ENCODE measurements at regions not wholly inside any gene's neighbourhood (a gene's known extent, or its start where the extent isn't known, plus 50 kb on each side); places are given as distances from the start of the nearest gene placed in this dataset.

- no peaks in the 10 kb centered on the region for H3K9me2 ChIP-seq (replicated peaks; ENCODE audit: insufficient read depth, low read length)
- no peaks in the 10 kb centered on the region for H4K20me1 ChIP-seq (ENCODE audit: insufficient read depth, low read depth, low read length)
- DNase-seq, result no peak
- no peak overlapping the region for H3K4me2 ChIP-seq (ENCODE audit: low read depth, low read length, poor library complexity, severe bottlenecking)
- H3K79me2 ChIP-seq (ENCODE audit: low read length), result no peaks in the 10 kb centered on the region
- H3K4me1 ChIP-seq (ENCODE audit: low read length), result no peaks in the 10 kb centered on the region
- no peak overlapping the region for H3K27ac ChIP-seq (ENCODE audit: low read length)
- no peak overlapping the region for H3K9ac ChIP-seq (ENCODE audit: low read length)
- no peaks in the 10 kb centered on the region for H3K27me3 ChIP-seq (ENCODE audit: low read length)
- no peaks in the 10 kb centered on the region for H3K36me3 ChIP-seq (ENCODE audit: insufficient read depth, low read length)
- no peak overlapping the region for H3K4me3 ChIP-seq (ENCODE audit: low read length)
- H3K9me3 ChIP-seq (ENCODE audit: low read length), result no peaks in the 10 kb centered on the region
- no peak overlapping the region for H2AFZ ChIP-seq (ENCODE audit: low read length)
Observed at GRCh38 chr11:122306831-122307391, 190.9 kb upstream of the BLID start.

- H3K9ac ChIP-seq (ENCODE audit: low read length), result no peak overlapping the region
- no peaks in the 10 kb centered on the region for H4K20me1 ChIP-seq (ENCODE audit: insufficient read depth, low read depth, low read length)
- no peak overlapping the region for H3K27ac ChIP-seq (ENCODE audit: low read length)
- DNase-seq, result no peak
- no peaks in the 10 kb centered on the region for H3K79me2 ChIP-seq (ENCODE audit: low read length)
- H3K9me3 ChIP-seq (ENCODE audit: low read length), result no peaks in the 10 kb centered on the region
- no peaks in the 10 kb centered on the region for H3K4me1 ChIP-seq (ENCODE audit: low read length)
- no peaks in the 10 kb centered on the region for H3K27me3 ChIP-seq (ENCODE audit: low read length)
- H3K4me2 ChIP-seq (ENCODE audit: low read depth, low read length, poor library complexity, severe bottlenecking), result no peak overlapping the region
- H3K36me3 ChIP-seq (ENCODE audit: insufficient read depth, low read length), result no peaks in the 10 kb centered on the region
- H3K4me3 ChIP-seq (ENCODE audit: low read length), result no peak overlapping the region
- no peaks in the 10 kb centered on the region for H3K9me2 ChIP-seq (replicated peaks; ENCODE audit: insufficient read depth, low read length)
- no peak overlapping the region for H2AFZ ChIP-seq (ENCODE audit: low read length)
Observed at GRCh38 chr11:122305426-122306320, 189.7 kb upstream of the BLID start.

- DNase-seq, result no peak
- no peak overlapping the region for H2AFZ ChIP-seq (ENCODE audit: low read length)
- no peak overlapping the region for H3K4me2 ChIP-seq (ENCODE audit: low read depth, low read length, poor library complexity, severe bottlenecking)
- no peaks in the 10 kb centered on the region for H3K9me2 ChIP-seq (replicated peaks; ENCODE audit: insufficient read depth, low read length)
- no peaks in the 10 kb centered on the region for H3K4me1 ChIP-seq (ENCODE audit: low read length)
- H3K79me2 ChIP-seq (ENCODE audit: low read length), result no peaks in the 10 kb centered on the region
- no peaks in the 10 kb centered on the region for H3K36me3 ChIP-seq (ENCODE audit: insufficient read depth, low read length)
- no peaks in the 10 kb centered on the region for H3K9me3 ChIP-seq (ENCODE audit: low read length)
- H3K27ac ChIP-seq (ENCODE audit: low read length), result no peak overlapping the region
- no peak overlapping the region for H3K9ac ChIP-seq (ENCODE audit: low read length)
- no peak overlapping the region for H3K4me3 ChIP-seq (ENCODE audit: low read length)
- H3K27me3 ChIP-seq (ENCODE audit: low read length), result no peaks in the 10 kb centered on the region
- H4K20me1 ChIP-seq (ENCODE audit: insufficient read depth, low read depth, low read length), result no peaks in the 10 kb centered on the region
Observed at GRCh38 chr11:122304973-122305372, 189.0 kb upstream of the BLID start.

GRCh38 chr11:122304306-122304705 lies 188.3 kb upstream of the BLID start:
- no peaks in the 10 kb centered on the region for H3K27me3 ChIP-seq (ENCODE audit: low read length)
- no peaks in the 10 kb centered on the region for H3K9me2 ChIP-seq (replicated peaks; ENCODE audit: insufficient read depth, low read length)
- H3K36me3 ChIP-seq (ENCODE audit: insufficient read depth, low read length), result no peaks in the 10 kb centered on the region
- no peak overlapping the region for H3K27ac ChIP-seq (ENCODE audit: low read length)
- no peaks in the 10 kb centered on the region for H3K4me1 ChIP-seq (ENCODE audit: low read length)
- no peak overlapping the region for H3K4me2 ChIP-seq (ENCODE audit: low read depth, low read length, poor library complexity, severe bottlenecking)
- H3K9me3 ChIP-seq (ENCODE audit: low read length), result no peaks in the 10 kb centered on the region
- H2AFZ ChIP-seq (ENCODE audit: low read length), result no peak overlapping the region
- no peak overlapping the region for H3K4me3 ChIP-seq (ENCODE audit: low read length)
- H4K20me1 ChIP-seq (ENCODE audit: insufficient read depth, low read depth, low read length), result no peaks in the 10 kb centered on the region
- no peak for DNase-seq
- H3K79me2 ChIP-seq (ENCODE audit: low read length), result no peaks in the 10 kb centered on the region
- H3K9ac ChIP-seq (ENCODE audit: low read length), result no peak overlapping the region

GRCh38 chr11:122294041-122294440 lies 178.0 kb upstream of the BLID start:
- Histone ChIP-seq H3K79me2 (ENCODE audit: low read length) (no peaks in the 10 kb centered on the region), H3K27ac (ENCODE audit: low read length) (no peak overlapping the region), H3K4me3 (ENCODE audit: low read length) (no peak overlapping the region), H3K9me2 (replicated peaks; ENCODE audit: insufficient read depth, low read length) (no peaks in the 10 kb centered on the region), H3K4me2 (ENCODE audit: low read depth, low read length, poor library complexity, severe bottlenecking) (no peak overlapping the region), H3K9me3 (ENCODE audit: low read length) (no peaks in the 10 kb centered on the region), H3K9ac (ENCODE audit: low read length) (no peak overlapping the region), H2AFZ (ENCODE audit: low read length) (no peak overlapping the region), H3K27me3 (ENCODE audit: low read length) (no peaks in the 10 kb centered on the region), H4K20me1 (ENCODE audit: insufficient read depth, low read depth, low read length) (no peaks in the 10 kb centered on the region), H3K36me3 (ENCODE audit: insufficient read depth, low read length) (no peaks in the 10 kb centered on the region), H3K4me1 (ENCODE audit: low read length) (no peaks in the 10 kb centered on the region)
- no peak for DNase-seq

- Histone ChIP-seq H3K79me2 (ENCODE audit: low read length) (no peaks in the 10 kb centered on the region), H3K27ac (ENCODE audit: low read length) (no peak overlapping the region), H3K4me2 (ENCODE audit: low read depth, low read length, poor library complexity, severe bottlenecking) (no peak overlapping the region), H3K4me1 (ENCODE audit: low read length) (no peaks in the 10 kb centered on the region), H3K9me2 (replicated peaks; ENCODE audit: insufficient read depth, low read length) (no peaks in the 10 kb centered on the region), H3K4me3 (ENCODE audit: low read length) (no peak overlapping the region), H3K9me3 (ENCODE audit: low read length) (no peaks in the 10 kb centered on the region), H3K9ac (ENCODE audit: low read length) (no peak overlapping the region), H4K20me1 (ENCODE audit: insufficient read depth, low read depth, low read length) (no peaks in the 10 kb centered on the region), H3K27me3 (ENCODE audit: low read length) (no peaks in the 10 kb centered on the region), H3K36me3 (ENCODE audit: insufficient read depth, low read length) (no peaks in the 10 kb centered on the region), H2AFZ (ENCODE audit: low read length) (no peak overlapping the region)
- DNase-seq, result no peak
Observed at GRCh38 chr11:122293296-122294023, 177.4 kb upstream of the BLID start.

- H3K36me3 ChIP-seq (ENCODE audit: insufficient read depth, low read length), result no peaks in the 10 kb centered on the region
- H3K79me2 ChIP-seq (ENCODE audit: low read length), result no peaks in the 10 kb centered on the region
- H3K9ac ChIP-seq (ENCODE audit: low read length), result no peak overlapping the region
- no peaks in the 10 kb centered on the region for H4K20me1 ChIP-seq (ENCODE audit: insufficient read depth, low read depth, low read length)
- H3K27ac ChIP-seq (ENCODE audit: low read length), result no peak overlapping the region
- DNase-seq, result no peak
- H3K4me1 ChIP-seq (ENCODE audit: low read length), result peaks cover 13% of the 10 kb centered on the region
- no peaks in the 10 kb centered on the region for H3K9me2 ChIP-seq (replicated peaks; ENCODE audit: insufficient read depth, low read length)
- H3K9me3 ChIP-seq (ENCODE audit: low read length), result no peaks in the 10 kb centered on the region
- H3K27me3 ChIP-seq (ENCODE audit: low read length), result no peaks in the 10 kb centered on the region
- no peak overlapping the region for H2AFZ ChIP-seq (ENCODE audit: low read length)
- peak overlapping the region; percentile 15 for H3K4me2 ChIP-seq (ENCODE audit: low read depth, low read length, poor library complexity, severe bottlenecking)
- no peak overlapping the region for H3K4me3 ChIP-seq (ENCODE audit: low read length)
Observed at GRCh38 chr11:122287401-122287800, 171.4 kb upstream of the BLID start.

Data from Karpas-422 (cell line).